ENCODE measurements at regions not wholly inside any gene's neighbourhood (a gene's known extent, or its start where the extent isn't known, plus 50 kb on each side); places are given as distances from the start of the nearest gene placed in this dataset.

DNA sequence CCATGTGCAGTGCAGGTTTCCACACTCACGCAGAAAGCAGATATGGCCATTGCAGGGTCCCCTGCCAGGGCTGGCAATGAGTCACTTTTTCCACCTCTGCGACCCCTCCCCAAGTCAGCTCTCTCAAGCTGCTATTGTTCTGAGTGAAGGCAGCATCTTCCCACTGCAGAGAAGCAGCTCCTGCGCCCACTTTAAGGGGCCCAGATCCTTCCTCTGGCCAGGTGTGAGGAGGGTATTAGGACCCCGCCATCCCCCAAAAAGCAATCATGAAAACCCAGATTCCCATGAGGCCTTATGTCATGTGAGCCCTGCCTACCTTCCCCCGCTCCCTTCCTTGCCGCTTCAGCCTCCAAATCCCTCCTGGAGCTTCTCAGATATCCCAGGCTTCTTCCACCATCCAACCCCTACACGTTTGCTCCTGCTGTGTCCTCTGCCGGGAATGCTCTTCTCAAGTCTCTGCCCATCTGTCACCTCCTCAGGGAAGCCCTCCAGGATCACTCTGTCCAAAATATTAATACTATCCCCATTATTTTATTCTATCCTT lies 220.3 kb downstream of the NFATC2 start:
- H3K9me3 ChIP-seq: peaks cover 0 to 6% (median 5%) of the 10 kb centered on the region in 4 donors
- H3K4me3 ChIP-seq: no peak overlapping the region
- intact Hi-C loops (cut with DNase I; ENCODE audit: low total_unique reads): no loop called here
- no peaks in the 10 kb centered on the region for H3K36me3 ChIP-seq
- TF ChIP-seq EP300 (IDR thresholded peaks at IDR 0.05) (no peak), POLR2AphosphoS5 (IDR thresholded peaks at IDR 0.05) (no peak), POLR2A (IDR thresholded peaks at IDR 0.05) (no peak)
- TF ChIP-seq, protein P1, sequence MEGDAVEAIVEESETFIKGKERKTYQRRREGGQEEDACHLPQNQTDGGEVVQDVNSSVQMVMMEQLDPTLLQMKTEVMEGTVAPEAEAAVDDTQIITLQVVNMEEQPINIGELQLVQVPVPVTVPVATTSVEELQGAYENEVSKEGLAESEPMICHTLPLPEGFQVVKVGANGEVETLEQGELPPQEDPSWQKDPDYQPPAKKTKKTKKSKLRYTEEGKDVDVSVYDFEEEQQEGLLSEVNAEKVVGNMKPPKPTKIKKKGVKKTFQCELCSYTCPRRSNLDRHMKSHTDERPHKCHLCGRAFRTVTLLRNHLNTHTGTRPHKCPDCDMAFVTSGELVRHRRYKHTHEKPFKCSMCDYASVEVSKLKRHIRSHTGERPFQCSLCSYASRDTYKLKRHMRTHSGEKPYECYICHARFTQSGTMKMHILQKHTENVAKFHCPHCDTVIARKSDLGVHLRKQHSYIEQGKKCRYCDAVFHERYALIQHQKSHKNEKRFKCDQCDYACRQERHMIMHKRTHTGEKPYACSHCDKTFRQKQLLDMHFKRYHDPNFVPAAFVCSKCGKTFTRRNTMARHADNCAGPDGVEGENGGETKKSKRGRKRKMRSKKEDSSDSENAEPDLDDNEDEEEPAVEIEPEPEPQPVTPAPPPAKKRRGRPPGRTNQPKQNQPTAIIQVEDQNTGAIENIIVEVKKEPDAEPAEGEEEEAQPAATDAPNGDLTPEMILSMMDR (IDR thresholded peaks at IDR 0.05): no peak
- no peak for DNase-seq
- peaks cover 0 to 10% (median 0%) of the 10 kb centered on the region in 3 donors for H3K27me3 ChIP-seq
- no peaks in the 10 kb centered on the region for H3K4me1 ChIP-seq
- no peak overlapping the region for H3K27ac ChIP-seq
- 63 to 74% (median 66%) methylated on average over 8 of the region's 8 CpGs for WGBS, 5 donors

DNA sequence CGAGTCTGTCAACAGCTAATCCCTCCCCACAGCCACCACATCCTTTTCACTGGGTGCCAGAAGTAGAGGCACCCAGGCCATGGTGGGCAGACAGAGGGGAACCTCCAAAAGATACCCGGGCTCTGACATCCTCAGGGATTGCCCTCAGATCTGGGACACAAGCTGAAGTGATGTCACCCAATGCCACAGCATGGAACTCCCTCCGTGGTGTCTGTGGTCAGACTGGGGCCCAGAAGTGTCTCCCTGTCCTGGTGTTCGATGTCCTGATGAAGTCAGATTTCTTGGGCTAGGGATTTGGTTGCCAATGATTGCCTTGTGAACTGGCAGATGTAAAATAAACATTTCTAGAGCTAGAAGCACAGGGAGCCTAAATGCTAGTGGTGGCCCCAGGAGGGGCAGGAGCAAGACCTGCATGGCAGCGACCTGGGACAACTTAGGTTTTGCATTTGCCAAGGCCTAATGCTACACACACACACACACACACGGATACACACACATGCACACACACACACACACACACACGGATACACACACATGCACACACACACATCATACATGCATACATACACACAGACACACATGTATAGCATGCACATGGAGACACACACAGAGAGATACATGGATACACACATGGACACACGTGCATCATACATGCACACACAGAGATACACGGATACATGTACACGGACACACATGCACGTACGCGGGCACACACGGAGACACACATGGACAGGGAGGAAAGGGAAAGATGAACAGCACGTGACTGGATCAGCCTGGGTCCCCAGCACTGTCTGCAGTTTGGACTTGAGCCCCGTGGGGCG lies 221.0 kb downstream of the NFATC2 start:
- no peak overlapping the region for H3K4me3 ChIP-seq
- intact Hi-C loops (cut with DNase I; ENCODE audit: low total_unique reads): no loop called here
- no peaks in the 10 kb centered on the region for H3K36me3 ChIP-seq
- H3K4me1 ChIP-seq: no peaks in the 10 kb centered on the region
- H3K27me3 ChIP-seq: peaks cover 0 to 11% (median 0%) of the 10 kb centered on the region in 3 donors
- no peak for DNase-seq
- H3K9me3 ChIP-seq: peaks cover 0 to 6% (median 5%) of the 10 kb centered on the region in 4 donors
- TF ChIP-seq POLR2A (IDR thresholded peaks at IDR 0.05): no peak
- TF ChIP-seq EP300 (IDR thresholded peaks at IDR 0.05): no peak
- TF ChIP-seq, protein P1 (IDR thresholded peaks at IDR 0.05): no peak
- no peak for TF ChIP-seq POLR2AphosphoS5 (IDR thresholded peaks at IDR 0.05)
- no peak overlapping the region for H3K27ac ChIP-seq
- WGBS, 5 donors: 69 to 86% (median 84%) methylated on average over 17 of the region's 17 CpGs

DNA sequence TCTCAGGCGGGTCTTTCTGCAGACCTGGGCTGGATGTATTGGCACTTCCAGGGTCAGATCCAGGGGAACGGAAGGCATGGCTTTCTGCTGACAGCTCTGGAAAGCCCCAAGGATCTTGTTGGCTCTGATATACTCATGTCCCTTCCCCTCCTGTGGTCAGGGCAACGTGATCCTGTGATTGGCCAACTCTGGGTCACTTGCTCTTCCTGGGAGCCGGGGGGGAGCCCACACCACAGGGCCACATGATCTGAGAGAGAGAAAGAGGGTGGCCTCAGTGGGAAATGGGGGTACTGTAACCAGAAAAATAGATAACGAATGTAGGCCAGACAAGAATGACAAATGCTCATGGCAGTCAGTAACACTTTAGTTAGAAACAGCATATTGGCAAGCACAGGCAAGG lies 223.0 kb downstream of the NFATC2 start:
- no peak for DNase-seq
- no peaks in the 10 kb centered on the region for H3K4me1 ChIP-seq
- H3K27ac ChIP-seq: no peak overlapping the region
- H3K27me3 ChIP-seq: peaks cover 0 to 14% (median 0%) of the 10 kb centered on the region in 3 donors
- TF ChIP-seq, protein P1 (IDR thresholded peaks at IDR 0.05): no peak
- TF ChIP-seq POLR2AphosphoS5 (IDR thresholded peaks at IDR 0.05) (no peak), POLR2A (IDR thresholded peaks at IDR 0.05) (no peak), EP300 (IDR thresholded peaks at IDR 0.05) (no peak)
- H3K4me3 ChIP-seq: no peak overlapping the region
- WGBS, 5 donors: 71 to 85% (median 77%) methylated on average over 5 of the region's 5 CpGs
- no peaks in the 10 kb centered on the region for H3K36me3 ChIP-seq
- intact Hi-C loops (cut with DNase I; ENCODE audit: low total_unique reads): no loop called here
- H3K9me3 ChIP-seq: no peaks in the 10 kb centered on the region

DNA sequence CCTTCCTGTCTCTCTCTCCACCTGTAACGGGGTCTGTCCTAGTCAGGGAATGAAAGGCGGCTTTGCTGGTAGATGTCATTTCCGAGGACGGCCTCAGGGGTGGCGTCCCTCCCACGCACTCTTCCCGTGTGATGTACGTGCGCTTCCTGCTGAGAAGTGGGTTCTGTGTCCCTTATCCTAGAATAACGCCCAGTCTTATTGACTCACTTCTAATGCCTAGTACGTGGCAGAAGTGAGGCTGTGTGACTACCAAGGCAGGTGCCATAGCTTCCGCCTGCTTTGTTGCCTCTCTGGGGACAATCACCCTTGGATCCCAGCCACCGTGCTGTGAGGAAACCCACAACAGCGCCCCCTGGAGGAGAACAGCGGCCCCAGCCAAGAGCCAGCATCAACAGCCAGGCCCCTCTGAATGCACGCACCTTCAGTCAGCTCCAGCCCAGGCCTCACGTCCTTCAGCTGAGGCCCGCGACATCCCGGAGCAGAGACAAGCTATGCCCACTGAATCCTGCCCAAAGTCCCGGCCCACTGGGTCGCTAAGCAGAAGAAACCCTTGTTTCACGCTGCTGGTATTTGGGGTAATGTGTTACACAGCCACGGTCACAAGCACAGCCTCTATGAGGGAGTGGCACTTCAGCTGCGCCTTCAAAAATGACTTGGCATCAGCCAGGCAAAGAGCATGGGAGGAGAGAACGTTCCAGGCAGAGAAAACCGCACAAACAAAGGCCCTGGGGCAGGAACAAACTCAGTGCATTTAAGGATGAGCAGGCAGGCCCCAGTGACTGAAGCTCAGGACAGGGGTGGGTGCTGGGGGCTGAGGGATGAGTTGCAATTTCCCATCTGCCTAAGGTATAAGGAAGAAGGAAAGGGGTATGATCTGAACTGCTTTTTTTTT lies 224.2 kb downstream of the NFATC2 start:
- Histone ChIP-seq H3K4me3 (no peak overlapping the region), H3K4me1 (no peaks in the 10 kb centered on the region), H3K9me3 (no peaks in the 10 kb centered on the region), H3K36me3 (no peaks in the 10 kb centered on the region), H3K27me3 (peaks cover 0 to 17% (median 0%) of the 10 kb centered on the region in 3 donors), H3K27ac (no peak overlapping the region)
- 49 to 59% (median 51%) methylated on average over 23 to 27 of the region's 27 CpGs for WGBS, 5 donors
- TF ChIP-seq, protein P1 (IDR thresholded peaks at IDR 0.05): peak in 4 of 7 experiments; percentile 11 to 40 (median 31)
- TF ChIP-seq POLR2AphosphoS5 (IDR thresholded peaks at IDR 0.05) (no peak), POLR2A (IDR thresholded peaks at IDR 0.05) (no peak)
- intact Hi-C loops (cut with DNase I; ENCODE audit: low total_unique reads): no loop called here
- peak; percentile 60 to 75 for DNase-seq

All from stomach (tissue), 8 donors.